Neural cell (in vitro differentiated cells): ENCODE measurements at regions not wholly inside any gene's neighbourhood (a gene's known extent, or its start where the extent isn't known, plus 50 kb on each side); places are given as distances from the start of the nearest gene placed in this dataset.

ENCODE experiments used
- H2AFZ ChIP-seq: fragments of 200-600, 300-800 bp; sonication (generic), shearing (Covaris generic); 2 replicates; pipeline ENCODE4 v1.6.0; 2014; ENCODE audit warnings: low read depth, mild to moderate bottlenecking, antibody characterized with exemption, low read length, moderate library complexity
- H3F3A ChIP-seq: fragments of 200-600 bp; shearing (Covaris generic); 2 replicates; pipeline ENCODE4 v1.6.1; 2016; ENCODE audit warnings: mild to moderate bottlenecking, moderate library complexity, mixed read lengths, antibody characterized with exemption, low read length; ENCODE audit not compliant: insufficient read depth, poor library complexity, severe bottlenecking
- H3K27ac ChIP-seq: fragments of 200-600, 300-800 bp; sonication (generic), shearing (Covaris generic); 2 replicates; pipeline ENCODE4 v1.5.1; 2014; ENCODE audit warnings: mild to moderate bottlenecking, low read length, moderate library complexity
- H3K27me3 ChIP-seq: fragments of 300-800, 200-600 bp; sonication (generic), shearing (Covaris generic); 2 replicates; pipeline ENCODE4 v1.6.0; 2014; ENCODE audit warnings: mild to moderate bottlenecking, low read depth, low read length, moderate library complexity; ENCODE audit not compliant: insufficient read depth
- H3K36me3 ChIP-seq: fragments of 300-800, 200-600 bp; sonication (generic), shearing (Covaris generic); 2 replicates; pipeline ENCODE4 v1.5.1; 2014; ENCODE audit warnings: mild to moderate bottlenecking, antibody characterized with exemption, low read length, moderate library complexity; ENCODE audit not compliant: insufficient read depth
- H3K4me2 ChIP-seq: fragments of 300-800, 200-600 bp; sonication (generic), shearing (Covaris generic); 2 replicates; pipeline ENCODE4 v1.6.0; 2014; ENCODE audit warnings: mild to moderate bottlenecking, low read length
- H3K4me3 ChIP-seq: fragments of 300-800, 200-600 bp; sonication (generic), shearing (Covaris generic); 2 replicates; pipeline ENCODE4 v1.5.1; 2014; ENCODE audit warnings: mild to moderate bottlenecking, low read length, moderate library complexity
- H3K79me2 ChIP-seq: fragments of 200-600 bp; shearing (Covaris generic); replicated peaks from 2 replicates; pipeline ENCODE4 v1.6.0; 2014; ENCODE audit warnings: mild to moderate bottlenecking, low read length, moderate library complexity; ENCODE audit not compliant: insufficient read depth
- H3K9ac ChIP-seq: fragments of 300-800, 200-600 bp; sonication (generic), shearing (Covaris generic); 2 replicates; pipeline ENCODE4 v1.6.1; 2016; ENCODE audit warnings: mild to moderate bottlenecking, low read length, mixed read lengths
- H3K9me2 ChIP-seq: fragments of 200-600 bp; shearing (Covaris generic); 2 replicates; pipeline ENCODE4 v1.6.1; 2016; ENCODE audit warnings: mild to moderate bottlenecking, low read length, mixed read lengths; ENCODE audit not compliant: insufficient read depth
- H3K9me3 ChIP-seq: fragments of 200-600, 300-800 bp; sonication (generic), shearing (Covaris generic); 2 replicates; pipeline ENCODE4 v1.6.1; 2016; ENCODE audit warnings: mild to moderate bottlenecking, mixed run types, low read length, moderate library complexity, mixed read lengths
- H4K20me1 ChIP-seq: fragments of 200-600 bp; shearing (Covaris generic); 2 replicates; pipeline ENCODE4 v1.6.1; 2016; ENCODE audit warnings: mild to moderate bottlenecking, mixed run types; ENCODE audit not compliant: insufficient read depth
- EP300 ChIP-seq: fragments of 450-650 bp; conservative IDR thresholded peaks from 2 replicates; pipeline ENCODE4 v1.6.1; 2014; ENCODE audit warnings: antibody characterized with exemption, mild to moderate bottlenecking, moderate library complexity; ENCODE audit not compliant: poor library complexity, severe bottlenecking
- EZH2 ChIP-seq: fragments of 200-600, 300-800 bp; shearing (Covaris generic), sonication (generic); IDR thresholded peaks from 2 replicates; pipeline ENCODE4 v1.6.1; 2014; ENCODE audit warnings: antibody characterized with exemption, low read length, borderline replicate concordance, mild to moderate bottlenecking; ENCODE audit not compliant: insufficient read depth, poor library complexity, severe bottlenecking
- MXI1 ChIP-seq: fragments of 450-650 bp; conservative IDR thresholded peaks from 2 replicates; pipeline ENCODE4 v1.6.1; 2014; ENCODE audit warnings: antibody characterized with exemption, mild to moderate bottlenecking; ENCODE audit not compliant: poor library complexity, severe bottlenecking
- POLR2AphosphoS5 ChIP-seq: IDR thresholded peaks from 2 replicates; pipeline ENCODE4 v1.6.1; 2012
- RAD21 ChIP-seq: fragments of 450-650 bp; conservative IDR thresholded peaks from 2 replicates; pipeline ENCODE4 v1.6.1; 2014; ENCODE audit warnings: antibody characterized with exemption, mild to moderate bottlenecking, moderate library complexity
- SMC3 ChIP-seq: fragments of 450-650 bp; conservative IDR thresholded peaks from 2 replicates; pipeline ENCODE4 v1.6.1; 2014; ENCODE audit warnings: antibody characterized with exemption, mild to moderate bottlenecking, moderate library complexity; ENCODE audit not compliant: poor library complexity
- TAF1 ChIP-seq: IDR thresholded peaks from 2 replicates; pipeline ENCODE4 v1.6.1; 2012; ENCODE audit warnings: low read depth
- TF ChIP-seq, protein P1 (sequence below): IDR thresholded peaks from 2 replicates; pipeline ENCODE4 v1.6.1; 2012; ENCODE audit warnings: borderline replicate concordance
- TF ChIP-seq, protein P2 (sequence below): fragments of 450-650 bp; IDR thresholded peaks from 2 replicates; pipeline ENCODE4 v1.5.1; 2014; ENCODE audit warnings: antibody characterized with exemption, mild to moderate bottlenecking, moderate library complexity; ENCODE audit not compliant: poor library complexity, severe bottlenecking

DNA sequence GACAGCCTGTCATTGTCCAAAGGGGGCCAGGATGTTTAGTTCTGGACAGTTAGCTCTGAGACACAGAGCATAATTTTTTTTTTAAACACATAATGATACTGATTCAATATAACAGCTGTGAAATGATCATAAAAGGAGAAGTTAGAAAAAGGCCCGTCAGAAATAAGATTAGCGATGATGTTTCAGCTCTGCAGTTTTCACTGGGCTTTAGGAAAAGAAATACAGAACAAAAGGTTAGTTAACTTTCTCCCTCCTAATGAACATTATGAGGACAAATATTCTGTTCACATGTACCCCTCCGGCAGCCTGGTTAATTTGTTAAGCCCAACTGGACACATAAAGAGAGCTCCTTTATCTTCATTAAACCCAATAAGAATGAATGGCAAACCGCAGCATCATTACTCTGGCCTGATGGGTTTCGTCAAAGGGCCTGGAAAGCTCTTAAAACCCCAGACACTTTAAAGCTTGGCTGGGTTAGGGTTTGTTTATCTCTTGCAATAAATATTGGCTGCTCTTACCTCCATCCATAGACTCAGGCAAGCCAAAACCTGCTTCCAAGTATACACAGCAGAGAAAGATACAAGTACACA, 394.6 kb downstream of the KIF16B start:
- no peak overlapping the region for H3K9ac ChIP-seq
- no peak overlapping the region for H3K4me2 ChIP-seq
- no peak overlapping the region for H2AFZ ChIP-seq
- no peaks in the 10 kb centered on the region for H3K27me3 ChIP-seq
- no peaks in the 10 kb centered on the region for H3F3A ChIP-seq
- H3K27ac ChIP-seq = no peak overlapping the region
- no peaks in the 10 kb centered on the region for H3K9me3 ChIP-seq
- no peaks in the 10 kb centered on the region for H3K79me2 ChIP-seq
- no peaks in the 10 kb centered on the region for H4K20me1 ChIP-seq
- TF ChIP-seq, protein P1, sequence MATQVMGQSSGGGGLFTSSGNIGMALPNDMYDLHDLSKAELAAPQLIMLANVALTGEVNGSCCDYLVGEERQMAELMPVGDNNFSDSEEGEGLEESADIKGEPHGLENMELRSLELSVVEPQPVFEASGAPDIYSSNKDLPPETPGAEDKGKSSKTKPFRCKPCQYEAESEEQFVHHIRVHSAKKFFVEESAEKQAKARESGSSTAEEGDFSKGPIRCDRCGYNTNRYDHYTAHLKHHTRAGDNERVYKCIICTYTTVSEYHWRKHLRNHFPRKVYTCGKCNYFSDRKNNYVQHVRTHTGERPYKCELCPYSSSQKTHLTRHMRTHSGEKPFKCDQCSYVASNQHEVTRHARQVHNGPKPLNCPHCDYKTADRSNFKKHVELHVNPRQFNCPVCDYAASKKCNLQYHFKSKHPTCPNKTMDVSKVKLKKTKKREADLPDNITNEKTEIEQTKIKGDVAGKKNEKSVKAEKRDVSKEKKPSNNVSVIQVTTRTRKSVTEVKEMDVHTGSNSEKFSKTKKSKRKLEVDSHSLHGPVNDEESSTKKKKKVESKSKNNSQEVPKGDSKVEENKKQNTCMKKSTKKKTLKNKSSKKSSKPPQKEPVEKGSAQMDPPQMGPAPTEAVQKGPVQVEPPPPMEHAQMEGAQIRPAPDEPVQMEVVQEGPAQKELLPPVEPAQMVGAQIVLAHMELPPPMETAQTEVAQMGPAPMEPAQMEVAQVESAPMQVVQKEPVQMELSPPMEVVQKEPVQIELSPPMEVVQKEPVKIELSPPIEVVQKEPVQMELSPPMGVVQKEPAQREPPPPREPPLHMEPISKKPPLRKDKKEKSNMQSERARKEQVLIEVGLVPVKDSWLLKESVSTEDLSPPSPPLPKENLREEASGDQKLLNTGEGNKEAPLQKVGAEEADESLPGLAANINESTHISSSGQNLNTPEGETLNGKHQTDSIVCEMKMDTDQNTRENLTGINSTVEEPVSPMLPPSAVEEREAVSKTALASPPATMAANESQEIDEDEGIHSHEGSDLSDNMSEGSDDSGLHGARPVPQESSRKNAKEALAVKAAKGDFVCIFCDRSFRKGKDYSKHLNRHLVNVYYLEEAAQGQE = no peak
- no peak for TF ChIP-seq POLR2AphosphoS5
- no peak for TF ChIP-seq EZH2
- TF ChIP-seq EP300 = no peak
- TF ChIP-seq SMC3 = no peak
- TF ChIP-seq TAF1 = no peak
- TF ChIP-seq MXI1 = no peak
- TF ChIP-seq, protein P2, sequence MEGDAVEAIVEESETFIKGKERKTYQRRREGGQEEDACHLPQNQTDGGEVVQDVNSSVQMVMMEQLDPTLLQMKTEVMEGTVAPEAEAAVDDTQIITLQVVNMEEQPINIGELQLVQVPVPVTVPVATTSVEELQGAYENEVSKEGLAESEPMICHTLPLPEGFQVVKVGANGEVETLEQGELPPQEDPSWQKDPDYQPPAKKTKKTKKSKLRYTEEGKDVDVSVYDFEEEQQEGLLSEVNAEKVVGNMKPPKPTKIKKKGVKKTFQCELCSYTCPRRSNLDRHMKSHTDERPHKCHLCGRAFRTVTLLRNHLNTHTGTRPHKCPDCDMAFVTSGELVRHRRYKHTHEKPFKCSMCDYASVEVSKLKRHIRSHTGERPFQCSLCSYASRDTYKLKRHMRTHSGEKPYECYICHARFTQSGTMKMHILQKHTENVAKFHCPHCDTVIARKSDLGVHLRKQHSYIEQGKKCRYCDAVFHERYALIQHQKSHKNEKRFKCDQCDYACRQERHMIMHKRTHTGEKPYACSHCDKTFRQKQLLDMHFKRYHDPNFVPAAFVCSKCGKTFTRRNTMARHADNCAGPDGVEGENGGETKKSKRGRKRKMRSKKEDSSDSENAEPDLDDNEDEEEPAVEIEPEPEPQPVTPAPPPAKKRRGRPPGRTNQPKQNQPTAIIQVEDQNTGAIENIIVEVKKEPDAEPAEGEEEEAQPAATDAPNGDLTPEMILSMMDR = no peak
- H3K36me3 ChIP-seq = no peaks in the 10 kb centered on the region
- no peak overlapping the region for H3K4me3 ChIP-seq
- H3K9me2 ChIP-seq = no peaks in the 10 kb centered on the region

DNA sequence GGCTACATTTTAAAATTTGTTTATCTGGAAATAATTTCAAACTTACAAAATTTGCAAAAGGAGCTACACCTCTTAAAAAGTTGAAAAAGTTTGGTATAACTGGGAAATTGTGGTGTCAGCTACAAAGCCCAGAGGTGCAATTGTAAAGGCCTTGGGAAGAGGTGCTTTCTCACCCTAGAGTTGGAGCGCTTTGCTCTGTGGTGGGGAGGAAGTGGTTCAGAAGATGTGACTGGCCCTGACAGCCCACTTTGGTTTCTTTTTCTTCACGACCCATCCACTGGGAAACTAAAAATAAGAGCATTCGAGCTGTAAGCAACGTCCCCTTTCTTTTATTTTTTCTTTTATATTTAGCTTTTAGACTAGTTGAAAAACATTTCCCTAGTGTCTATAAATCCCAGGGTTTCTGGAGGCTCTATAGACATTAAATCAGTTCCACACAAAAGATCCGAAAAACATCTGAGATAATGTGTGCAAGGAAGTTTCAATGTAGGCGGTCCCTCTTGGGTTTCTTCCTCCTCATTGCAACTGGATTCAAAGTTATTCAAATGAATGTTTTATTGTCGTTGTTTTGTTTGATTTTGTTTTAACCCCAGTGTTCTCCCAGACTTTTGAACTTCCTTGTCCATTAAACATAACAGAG, 397.8 kb downstream of the KIF16B start:
- TF ChIP-seq EP300 = no peak
- TF ChIP-seq, protein P2 = no peak
- no peak for TF ChIP-seq POLR2AphosphoS5
- TF ChIP-seq MXI1 = no peak
- TF ChIP-seq RAD21 = no peak
- TF ChIP-seq TAF1 = no peak
- TF ChIP-seq, protein P1 = no peak
- TF ChIP-seq EZH2 = no peak
- no peak for TF ChIP-seq SMC3
- Histone ChIP-seq H3K4me3 (no peak overlapping the region), H3K9me2 (no peaks in the 10 kb centered on the region), H2AFZ (no peak overlapping the region), H3K27me3 (no peaks in the 10 kb centered on the region), H3K9me3 (no peaks in the 10 kb centered on the region), H3K79me2 (no peaks in the 10 kb centered on the region), H3F3A (no peaks in the 10 kb centered on the region), H4K20me1 (no peaks in the 10 kb centered on the region), H3K27ac (no peak overlapping the region), H3K4me2 (no peak overlapping the region), H3K36me3 (no peaks in the 10 kb centered on the region), H3K9ac (no peak overlapping the region)
